T-cell (primary cell): ENCODE measurements at regions not wholly inside any gene's neighbourhood (a gene's known extent, or its start where the extent isn't known, plus 50 kb on each side); places are given as distances from the start of the nearest gene placed in this dataset.

Source experiments
- ATAC-seq, 4 experiments: fragments of 200-7000 bp in 3 of 4; fragments of 150-1000 bp in 1 of 4; cut with Tn5 transposase; replicated peaks in 1 of 4; 1 replicate in 3 of 4; 2 replicates in 1 of 4; pipeline ENCODE4 v1.10.0; 2021; ENCODE audit warnings: moderate library complexity in 3 of 4, mild to moderate bottlenecking in 2 of 4, moderate number of reproducible peaks in 1 of 4
- CTCF ChIA-PET, 2 donors: fragments of 300-600 bp; sonication (Branson Sonifier 250); formaldehyde crosslinking; loops; one replicate each; lab custom pipeline; 2022; ENCODE audit warnings: antibody characterized with exemption in 2 of 2; lab: Charles Lee
- POLR2A ChIA-PET, 2 donors: fragments of 300-600 bp; sonication (Branson Sonifier 250); formaldehyde crosslinking; loops; one replicate each; lab custom pipeline; 2022; ENCODE audit warnings: antibody characterized with exemption in 2 of 2; lab: Charles Lee
- DNase-seq, 35 experiments: peaks; one replicate each; pipeline versions ENCODE4 v3.0.0 to v3.0.0-alpha.2; 2013 to 2023
- H3K27ac ChIP-seq: one replicate; pipeline ENCODE4 v1.5.1; 2013; ENCODE audit warnings: low read length
- H3K27me3 ChIP-seq, 2 experiments: replicated peaks in 1 of 2; 1 replicate in 1 of 2; 2 replicates in 1 of 2; pipeline versions ENCODE4 v1.6.1 to v1.7.0; 2013; ENCODE audit warnings: low read length in 1 of 2, mixed read lengths in 1 of 2; ENCODE audit not compliant: control insufficient read depth in 2 of 2, insufficient read depth in 2 of 2; ENCODE audit errors: extremely low read depth in 1 of 2
- H3K36me3 ChIP-seq, 2 donors: 1 replicate in 1 of 2; 2 replicates in 1 of 2; pipeline versions ENCODE4 v1.6.1 to v1.7.0; 2013; ENCODE audit warnings: low read length in 1 of 2; ENCODE audit not compliant: control insufficient read depth in 2 of 2, insufficient read depth in 1 of 2; ENCODE audit errors: extremely low read depth in 1 of 2
- H3K4me1 ChIP-seq, 2 experiments: 1 replicate in 1 of 2; 2 replicates in 1 of 2; pipeline versions ENCODE4 v1.6.1 to v1.7.0; 2013; ENCODE audit warnings: low read length in 2 of 2, mixed read lengths in 1 of 2; ENCODE audit not compliant: insufficient read depth in 2 of 2, control insufficient read depth in 1 of 2; ENCODE audit errors: extremely low read depth in 1 of 2
- H3K4me3 ChIP-seq, 2 donors: 1 replicate in 1 of 2; 2 replicates in 1 of 2; pipeline versions ENCODE4 v1.5.1 to v1.7.0; 2013; ENCODE audit warnings: mild to moderate bottlenecking in 2 of 2, low read length in 1 of 2, moderate library complexity in 1 of 2; ENCODE audit not compliant: control insufficient read depth in 1 of 2; ENCODE audit errors: extremely low read depth in 1 of 2
- H3K9me3 ChIP-seq: 2 replicates; pipeline ENCODE4 v1.7.0; 2013
- H3K27ac Mint-ChIP-seq, 2 donors: one replicate each; pipeline ENCODE4 v1.8.0; 2020 to 2021; ENCODE audit warnings: mild to moderate bottlenecking in 2 of 2, mixed read lengths in 2 of 2
- H3K27me3 Mint-ChIP-seq, 2 donors: one replicate each; pipeline ENCODE4 v1.8.0; 2021 to 2022; ENCODE audit warnings: mixed read lengths in 2 of 2
- H3K36me3 Mint-ChIP-seq: one replicate; pipeline ENCODE4 v1.8.0; 2021; ENCODE audit warnings: mixed read lengths
- H3K4me1 Mint-ChIP-seq, 3 donors: one replicate each; pipeline ENCODE4 v1.8.0; 2020 to 2022; ENCODE audit warnings: mixed read lengths in 3 of 3, mild to moderate bottlenecking in 1 of 3
- H3K4me3 Mint-ChIP-seq, 3 donors: one replicate each; pipeline ENCODE4 v1.8.0; 2020 to 2022; ENCODE audit warnings: mild to moderate bottlenecking in 3 of 3, mixed read lengths in 3 of 3, moderate library complexity in 3 of 3
- H3K9me3 Mint-ChIP-seq, 3 donors: one replicate each; pipeline ENCODE4 v1.8.0; 2020 to 2022; ENCODE audit warnings: mixed read lengths in 3 of 3
- WGBS: methylation state at CpG from one replicate; pipeline ENCODE4 v1.1.5; 2013; ENCODE audit warnings: missing lambda C conversion rate; ENCODE audit not compliant: insufficient coverage; 5-methylcytosine and 5-hydroxymethylcytosine counted together

DNA sequence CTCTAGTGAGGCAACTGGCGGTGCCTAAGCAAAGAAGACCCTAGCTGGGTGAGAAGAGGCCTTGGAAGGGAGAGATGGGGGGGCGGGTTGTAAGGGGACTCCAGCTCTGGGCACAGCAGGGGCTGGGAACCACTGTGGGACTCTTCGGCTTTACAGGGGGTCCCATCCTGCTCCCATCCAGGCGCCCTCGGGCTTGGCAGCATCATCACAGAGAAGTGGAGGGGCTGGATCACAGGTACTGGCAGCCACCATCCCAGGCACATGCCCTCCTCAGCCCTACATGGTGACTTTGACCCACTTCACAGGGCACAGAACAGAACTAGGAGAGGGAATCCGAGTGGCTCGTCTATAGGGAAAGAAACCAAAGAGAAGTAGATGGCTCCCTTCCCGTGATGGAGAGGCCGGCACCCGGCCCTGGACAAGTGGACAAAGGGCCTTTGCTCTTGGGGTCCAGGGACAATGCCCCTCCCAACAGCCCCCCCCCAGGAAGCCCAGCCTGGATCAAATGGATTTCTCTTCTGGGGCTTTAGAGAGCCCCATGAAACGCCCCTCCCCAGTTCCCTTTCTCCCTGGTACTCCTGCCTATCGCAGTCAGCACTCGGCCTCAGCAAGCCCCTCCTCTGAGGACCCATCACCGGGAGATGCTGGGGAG, 54.0 kb upstream of the ECE1 start:
- no peaks in the 10 kb centered on the region for H3K36me3 Mint-ChIP-seq
- H3K9me3 Mint-ChIP-seq = no peaks in the 10 kb centered on the region
- H3K4me3 Mint-ChIP-seq = peak overlapping the region in 2 of 3 donors; percentile 86 to 87
- peaks cover 0 to 9% of the 10 kb centered on the region in 2 experiments for H3K27me3 ChIP-seq
- ChIA-PET POLR2A (interaction anchor here in 1 of 2 donors (0.6 to 1.3 kb wide), 2 partner anchors 10 to 712 kb away, joined by 3 to 6 read pairs; no protein-coding TSS in a partner anchor), CTCF (interaction anchor here (0.6 to 1.3 kb wide), 2 partner anchors 10 to 95 kb away, joined by 3 to 12 read pairs; no protein-coding TSS in a partner anchor)
- H3K4me3 ChIP-seq = peak overlapping the region; percentile 79 to 86
- DNase-seq = no peak
- peaks cover 46 to 52% (median 52%) of the 10 kb centered on the region in 3 donors for H3K4me1 Mint-ChIP-seq
- H3K9me3 ChIP-seq = no peaks in the 10 kb centered on the region
- H3K36me3 ChIP-seq = peaks cover 0 to 3% of the 10 kb centered on the region in 2 donors
- no peak for ATAC-seq
- peaks cover 32 to 65% of the 10 kb centered on the region in 2 experiments for H3K4me1 ChIP-seq
- H3K27ac Mint-ChIP-seq = peak overlapping the region; percentile 89
- H3K27me3 Mint-ChIP-seq = no peaks in the 10 kb centered on the region
- 9% methylated on average over 4 of the region's 14 CpGs for WGBS
- peak overlapping the region; percentile 50 for H3K27ac ChIP-seq

DNA sequence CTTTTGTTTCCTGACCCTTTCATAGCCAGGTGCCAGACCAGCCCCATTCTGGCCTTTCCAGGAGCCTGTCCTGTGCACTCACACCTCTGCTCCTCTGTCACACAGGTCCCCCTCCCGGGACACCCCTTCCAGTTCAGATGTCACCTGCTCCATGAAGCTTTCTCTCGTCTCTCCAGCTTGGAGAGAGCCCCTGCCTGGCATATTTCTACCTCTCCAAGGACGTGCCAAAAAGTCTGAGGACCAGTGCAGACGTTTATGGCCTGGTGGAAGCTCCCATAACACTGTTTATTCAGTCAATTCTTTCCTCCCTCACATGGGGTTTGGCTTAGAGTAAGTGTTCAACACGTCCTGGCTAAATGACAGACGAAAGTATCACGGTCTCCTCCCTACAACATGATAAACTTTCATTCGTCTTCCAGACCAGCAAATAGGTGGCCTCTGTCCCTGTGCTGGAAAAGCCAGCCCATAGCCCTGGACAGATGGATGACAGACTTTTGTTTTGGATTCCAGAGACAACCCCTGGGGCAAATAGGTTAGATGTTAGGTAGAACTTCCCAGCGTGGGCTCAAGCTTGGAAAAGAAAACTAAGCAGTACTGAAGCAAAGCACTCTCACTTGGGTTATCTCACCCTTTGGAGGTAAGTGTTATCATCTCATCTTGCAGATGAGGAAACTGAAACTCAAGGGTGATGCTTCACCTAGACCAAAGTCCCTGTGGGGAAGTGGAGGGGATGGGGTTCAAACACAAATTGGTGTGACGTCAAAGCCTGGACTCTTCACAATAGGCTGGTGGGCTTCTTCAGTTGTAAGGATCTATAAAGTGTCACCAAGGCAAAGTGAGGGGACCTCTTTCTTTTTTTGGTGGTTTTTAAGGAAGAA, 52.9 kb upstream of the ECE1 start:
- peak overlapping the region; percentile 50 for H3K27ac ChIP-seq
- H3K27me3 ChIP-seq = peaks cover 0 to 9% of the 10 kb centered on the region in 2 experiments
- ATAC-seq = peak in 1 of 4 experiments; percentile 22
- H3K27ac Mint-ChIP-seq = peak overlapping the region; percentile 89
- POLR2A ChIA-PET = interaction anchor here (0.6 kb wide), 2 partner anchors 171 to 711 kb away, joined by 6 to 9 read pairs; no protein-coding TSS in a partner anchor
- H3K4me3 Mint-ChIP-seq = peak overlapping the region in 2 of 3 donors; percentile 86 to 87
- H3K36me3 Mint-ChIP-seq = no peaks in the 10 kb centered on the region
- peaks cover 56 to 62% (median 62%) of the 10 kb centered on the region in 3 donors for H3K4me1 Mint-ChIP-seq
- H3K9me3 Mint-ChIP-seq = no peaks in the 10 kb centered on the region
- no peaks in the 10 kb centered on the region for H3K9me3 ChIP-seq
- CTCF ChIA-PET = interaction anchor here in 1 of 2 donors (0.6 kb wide), 1 partner anchor 94 kb away, joined by 3 read pairs; no protein-coding TSS in a partner anchor
- peak in 7 of 35 experiments; percentile 10 to 60 (median 40) for DNase-seq
- peaks cover 43 to 75% of the 10 kb centered on the region in 2 experiments for H3K4me1 ChIP-seq
- H3K36me3 ChIP-seq = peaks cover 0 to 3% of the 10 kb centered on the region in 2 donors
- H3K27me3 Mint-ChIP-seq = no peaks in the 10 kb centered on the region
- WGBS = 49% methylated on average over 5 of the region's 10 CpGs
- H3K4me3 ChIP-seq = peak overlapping the region in 1 of 2 donors; percentile 79

DNA sequence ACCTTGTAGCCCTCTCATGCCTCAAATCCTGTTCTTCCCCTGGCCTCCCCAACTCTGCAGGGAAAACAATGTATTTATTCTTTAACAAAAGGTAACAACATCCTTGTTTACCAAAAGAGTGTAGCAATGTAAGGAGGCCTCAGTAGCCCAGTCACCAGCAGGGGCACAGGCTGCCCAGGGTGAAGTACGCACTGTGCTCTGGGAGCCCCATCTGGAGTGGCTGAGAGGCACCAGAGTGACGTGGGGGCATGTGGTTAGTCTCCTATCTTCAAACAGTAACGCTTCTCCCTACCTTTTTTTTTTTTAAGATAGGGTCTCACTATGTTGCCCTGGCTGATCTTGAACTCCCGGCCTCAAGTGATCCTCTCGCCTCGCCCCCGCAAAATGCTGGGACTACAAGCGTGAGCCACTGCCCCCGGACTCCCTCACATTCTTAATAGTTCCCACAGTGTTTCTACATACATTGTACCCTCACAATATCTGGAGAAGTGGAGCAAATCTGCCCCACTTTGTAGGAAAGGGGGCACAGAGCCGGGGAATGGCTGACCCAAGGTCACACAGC, 51.3 kb upstream of the ECE1 start:
- H3K4me3 ChIP-seq = no peak overlapping the region
- H3K4me1 ChIP-seq = peaks cover 54 to 91% of the 10 kb centered on the region in 2 experiments
- no peaks in the 10 kb centered on the region for H3K9me3 ChIP-seq
- Mint-ChIP-seq H3K4me3 (peak overlapping the region in 1 of 3 donors; percentile 17), H3K36me3 (no peaks in the 10 kb centered on the region), H3K27ac (peak overlapping the region; percentile 53 to 89), H3K9me3 (no peaks in the 10 kb centered on the region), H3K27me3 (no peaks in the 10 kb centered on the region), H3K4me1 (peaks cover 70 to 77% (median 76%) of the 10 kb centered on the region in 3 donors)
- ATAC-seq (no peak), DNase-seq (no peak)
- no peak overlapping the region for H3K27ac ChIP-seq
- CTCF ChIA-PET = no interaction called here
- H3K27me3 ChIP-seq = peaks cover 0 to 5% of the 10 kb centered on the region in 2 experiments
- WGBS = 88% methylated on average over 1 of the region's 10 CpGs
- H3K36me3 ChIP-seq = peaks cover 0 to 5% of the 10 kb centered on the region in 2 donors
- POLR2A ChIA-PET = interaction anchor here in 1 of 2 donors (0.5 kb wide), 1 partner anchor 49 kb away, joined by 4 read pairs; no protein-coding TSS in a partner anchor

DNA sequence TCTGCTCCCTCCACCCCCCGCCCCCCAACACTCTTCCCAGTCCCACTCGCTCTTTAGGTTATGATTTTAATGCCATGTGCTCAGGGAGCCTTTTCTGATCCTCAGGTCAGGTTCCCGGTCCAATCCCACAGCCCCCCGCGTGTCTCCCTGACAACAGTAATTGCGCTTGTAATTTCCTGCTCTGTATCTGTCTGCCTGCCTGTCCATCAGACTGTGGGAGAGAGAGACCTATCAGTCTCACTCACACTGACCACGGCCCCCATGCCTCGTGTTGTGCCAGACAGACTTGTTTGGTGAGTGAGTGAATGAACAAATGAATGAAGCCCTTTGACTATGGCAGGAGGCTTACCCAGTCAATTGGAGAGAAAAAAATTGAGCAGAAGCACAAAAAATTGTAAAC, 50.8 kb upstream of the ECE1 start:
- Histone ChIP-seq H3K27me3 (no peaks in the 10 kb centered on the region), H3K4me1 (peaks cover 52 to 90% of the 10 kb centered on the region in 2 experiments), H3K4me3 (no peak overlapping the region), H3K9me3 (no peaks in the 10 kb centered on the region), H3K36me3 (peaks cover 0 to 5% of the 10 kb centered on the region in 2 donors), H3K27ac (no peak overlapping the region)
- Mint-ChIP-seq H3K4me3 (no peak overlapping the region), H3K4me1 (peaks cover 75 to 80% (median 77%) of the 10 kb centered on the region in 3 donors), H3K27ac (peak overlapping the region; percentile 52 to 70), H3K27me3 (no peaks in the 10 kb centered on the region), H3K9me3 (no peaks in the 10 kb centered on the region), H3K36me3 (no peaks in the 10 kb centered on the region)
- ATAC-seq = no peak
- WGBS = 98% methylated on average over 4 of the region's 8 CpGs
- no peak for DNase-seq
- ChIA-PET POLR2A (no interaction called here), CTCF (no interaction called here)

DNA sequence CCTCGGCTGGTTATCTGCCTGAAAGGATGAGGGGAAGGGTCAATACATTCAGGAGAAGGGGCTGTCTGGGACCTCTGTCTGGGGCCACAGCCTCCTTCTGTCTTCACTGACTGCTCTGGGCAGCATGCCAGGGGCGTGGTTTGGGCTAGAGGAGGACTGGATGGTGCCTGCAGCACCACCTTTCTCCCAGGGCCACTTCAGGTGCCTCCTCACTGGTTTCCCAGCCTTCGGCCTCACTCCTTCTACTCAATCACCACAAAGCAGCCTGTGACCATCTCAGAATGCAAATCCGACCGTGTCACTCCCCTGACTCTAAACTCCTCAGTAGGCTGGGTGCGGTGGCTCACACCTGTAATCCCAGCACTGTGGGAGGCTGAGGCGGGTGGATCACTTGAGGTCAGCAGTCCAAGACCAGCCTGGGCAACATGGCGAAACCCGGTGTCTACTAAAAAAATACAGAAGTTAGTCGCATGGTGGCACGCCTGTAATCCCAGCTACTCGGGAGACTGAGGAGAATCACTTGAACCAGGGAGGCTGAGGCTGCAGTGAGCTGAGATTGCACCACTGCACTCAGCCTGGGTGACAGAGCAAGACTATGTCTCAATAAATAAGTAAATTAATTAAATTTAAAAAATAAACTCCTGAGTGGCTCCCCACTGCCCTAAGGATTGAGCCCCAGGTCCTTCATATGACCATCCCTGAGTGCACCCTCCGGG, 50.1 kb upstream of the ECE1 start:
- Histone ChIP-seq H3K36me3 (peaks cover 0 to 5% of the 10 kb centered on the region in 2 donors), H3K4me3 (no peak overlapping the region), H3K4me1 (peaks cover 58 to 94% of the 10 kb centered on the region in 2 experiments), H3K27me3 (no peaks in the 10 kb centered on the region), H3K9me3 (no peaks in the 10 kb centered on the region), H3K27ac (no peak overlapping the region)
- Mint-ChIP-seq H3K36me3 (no peaks in the 10 kb centered on the region), H3K9me3 (no peaks in the 10 kb centered on the region), H3K27ac (peak overlapping the region; percentile 52 to 70), H3K4me3 (no peak overlapping the region), H3K27me3 (no peaks in the 10 kb centered on the region), H3K4me1 (peaks cover 81 to 87% (median 84%) of the 10 kb centered on the region in 3 donors)
- POLR2A ChIA-PET = no interaction called here
- DNase-seq (peak in 1 of 35 experiments; percentile 27), ATAC-seq (no peak)
- WGBS = 96% methylated on average over 10 of the region's 13 CpGs
- CTCF ChIA-PET = no interaction called here
